GM12873 (cell line): ENCODE measurements at regions not wholly inside any gene's neighbourhood (a gene's known extent, or its start where the extent isn't known, plus 50 kb on each side); places are given as distances from the start of the nearest gene placed in this dataset.

Experiments used
- TF ChIP-seq, protein P1 (sequence below): IDR thresholded peaks from 2 replicates; pipeline ENCODE4 v1.5.1; 2012; ENCODE audit warnings: low read depth, mild to moderate bottlenecking, moderate library complexity, low read length, control low read depth; ENCODE audit not compliant: insufficient read depth; ENCODE audit errors: missing control alignments

DNA sequence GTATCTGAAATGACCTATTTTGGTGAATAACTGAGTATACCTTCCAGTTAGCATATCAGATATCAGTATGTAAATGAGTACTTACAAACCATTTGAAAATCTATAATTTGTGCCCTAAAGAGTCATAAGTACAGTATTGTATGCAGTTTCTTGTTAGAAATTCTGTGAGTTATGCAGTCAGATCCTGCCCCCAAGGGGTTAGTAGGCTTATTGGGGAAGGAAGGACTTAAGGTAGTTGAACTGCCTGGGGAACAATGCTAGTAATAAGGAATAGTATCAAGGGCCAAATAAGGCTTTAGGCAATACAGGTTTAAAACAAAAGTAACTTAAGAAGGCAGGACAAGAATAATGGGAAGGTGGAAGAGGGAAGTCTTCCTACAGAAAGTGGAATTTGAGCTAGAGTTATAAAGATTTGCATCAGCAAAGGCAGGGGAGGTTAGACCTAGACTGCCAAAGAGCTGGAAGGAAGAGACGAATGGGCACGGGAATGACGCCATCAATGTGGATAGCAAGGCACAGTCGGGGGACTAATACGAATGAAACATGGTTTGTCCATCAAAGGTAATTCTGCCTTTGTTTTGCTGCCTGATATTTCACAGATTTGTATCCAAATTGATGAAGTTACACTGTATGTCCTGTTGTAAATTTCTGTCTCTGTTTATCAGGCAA, 182.9 kb upstream of the DPYD start:
- TF ChIP-seq, protein P1, sequence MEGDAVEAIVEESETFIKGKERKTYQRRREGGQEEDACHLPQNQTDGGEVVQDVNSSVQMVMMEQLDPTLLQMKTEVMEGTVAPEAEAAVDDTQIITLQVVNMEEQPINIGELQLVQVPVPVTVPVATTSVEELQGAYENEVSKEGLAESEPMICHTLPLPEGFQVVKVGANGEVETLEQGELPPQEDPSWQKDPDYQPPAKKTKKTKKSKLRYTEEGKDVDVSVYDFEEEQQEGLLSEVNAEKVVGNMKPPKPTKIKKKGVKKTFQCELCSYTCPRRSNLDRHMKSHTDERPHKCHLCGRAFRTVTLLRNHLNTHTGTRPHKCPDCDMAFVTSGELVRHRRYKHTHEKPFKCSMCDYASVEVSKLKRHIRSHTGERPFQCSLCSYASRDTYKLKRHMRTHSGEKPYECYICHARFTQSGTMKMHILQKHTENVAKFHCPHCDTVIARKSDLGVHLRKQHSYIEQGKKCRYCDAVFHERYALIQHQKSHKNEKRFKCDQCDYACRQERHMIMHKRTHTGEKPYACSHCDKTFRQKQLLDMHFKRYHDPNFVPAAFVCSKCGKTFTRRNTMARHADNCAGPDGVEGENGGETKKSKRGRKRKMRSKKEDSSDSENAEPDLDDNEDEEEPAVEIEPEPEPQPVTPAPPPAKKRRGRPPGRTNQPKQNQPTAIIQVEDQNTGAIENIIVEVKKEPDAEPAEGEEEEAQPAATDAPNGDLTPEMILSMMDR, result no peak

DNA sequence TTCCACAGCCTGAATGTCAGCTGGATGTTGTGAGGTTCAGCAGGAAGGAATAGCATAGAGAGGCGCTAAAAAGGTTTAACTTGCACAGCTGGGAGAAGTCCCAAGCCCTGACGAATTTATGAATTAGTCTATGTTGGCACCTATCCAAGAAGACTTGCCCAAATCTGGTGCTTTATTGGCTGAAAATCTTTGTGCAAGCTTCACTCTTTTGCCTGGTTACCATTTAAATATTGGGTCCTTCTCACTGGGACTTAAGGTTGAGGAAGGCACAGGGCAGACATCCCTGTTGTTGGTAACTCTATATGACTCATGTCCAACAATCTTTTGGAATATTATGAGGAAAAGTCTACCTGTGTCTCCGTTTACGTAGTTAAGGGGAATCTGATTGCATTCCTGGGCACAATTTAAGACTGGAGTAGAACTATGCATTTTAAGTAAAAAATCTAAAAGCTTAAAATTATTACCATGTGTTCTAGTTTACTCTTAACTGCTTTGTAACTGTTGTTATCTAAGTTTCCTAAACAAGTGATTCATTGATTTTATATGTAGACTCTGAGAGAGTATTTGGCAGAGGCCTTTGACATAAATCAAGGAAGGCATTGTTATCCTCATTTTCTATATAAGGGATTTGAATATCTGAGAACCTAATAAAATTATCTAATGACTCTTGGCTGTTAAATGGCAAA, 181.7 kb upstream of the DPYD start:
- TF ChIP-seq, protein P1, result no peak

DNA sequence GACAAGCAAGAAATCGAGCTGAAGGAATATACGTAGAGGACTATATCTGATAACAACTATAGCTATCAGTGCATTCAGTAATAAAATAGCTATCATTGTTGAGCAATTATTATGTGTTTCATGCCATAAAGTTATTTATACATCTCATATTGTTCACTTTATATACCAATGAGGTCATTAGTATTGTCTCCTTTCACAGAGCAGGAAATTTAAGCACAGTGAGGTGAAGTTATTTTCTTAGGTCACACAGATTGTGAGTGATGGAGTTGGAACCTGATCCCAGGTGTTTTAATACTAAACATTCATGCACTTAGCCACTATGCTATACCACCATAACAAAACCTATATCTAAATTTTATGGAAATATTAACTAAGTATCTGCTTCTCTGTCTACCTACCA, 180.5 kb upstream of the DPYD start:
- TF ChIP-seq, protein P1, result no peak

- TF ChIP-seq, protein P1, result no peak
Measured at GRCh38 chr1:98099501-98099900, 178.7 kb upstream of the DPYD start.

DNA sequence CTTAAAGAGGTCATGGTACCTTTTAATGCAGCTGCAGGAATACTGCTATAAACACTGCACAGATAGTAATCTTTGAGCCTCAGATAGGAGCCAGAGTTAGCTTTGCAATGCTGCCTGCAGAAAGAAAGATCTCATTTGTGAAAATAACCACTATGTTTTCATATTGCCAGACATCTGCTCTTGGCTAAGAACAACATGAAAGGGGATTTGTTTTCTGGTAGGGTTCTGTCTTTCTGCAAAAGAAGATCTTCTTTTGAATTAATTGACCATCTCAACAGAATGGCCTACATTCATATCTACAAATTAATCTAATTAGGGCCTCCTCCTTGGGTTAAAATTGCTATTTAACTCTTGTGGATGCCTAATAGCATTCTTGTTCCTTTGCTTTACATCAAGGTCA, 177.6 kb upstream of the DPYD start:
- TF ChIP-seq, protein P1, result no peak

GRCh38 chr1:98090351-98090750, 169.5 kb upstream of the DPYD start:
- TF ChIP-seq, protein P1, result no peak

GRCh38 chr1:98088381-98088780, 167.5 kb upstream of the DPYD start:
- TF ChIP-seq, protein P1, result no peak
